ENCODE measurements at regions not wholly inside any gene's neighbourhood (a gene's known extent, or its start where the extent isn't known, plus 50 kb on each side); places are given as distances from the start of the nearest gene placed in this dataset.

DNA sequence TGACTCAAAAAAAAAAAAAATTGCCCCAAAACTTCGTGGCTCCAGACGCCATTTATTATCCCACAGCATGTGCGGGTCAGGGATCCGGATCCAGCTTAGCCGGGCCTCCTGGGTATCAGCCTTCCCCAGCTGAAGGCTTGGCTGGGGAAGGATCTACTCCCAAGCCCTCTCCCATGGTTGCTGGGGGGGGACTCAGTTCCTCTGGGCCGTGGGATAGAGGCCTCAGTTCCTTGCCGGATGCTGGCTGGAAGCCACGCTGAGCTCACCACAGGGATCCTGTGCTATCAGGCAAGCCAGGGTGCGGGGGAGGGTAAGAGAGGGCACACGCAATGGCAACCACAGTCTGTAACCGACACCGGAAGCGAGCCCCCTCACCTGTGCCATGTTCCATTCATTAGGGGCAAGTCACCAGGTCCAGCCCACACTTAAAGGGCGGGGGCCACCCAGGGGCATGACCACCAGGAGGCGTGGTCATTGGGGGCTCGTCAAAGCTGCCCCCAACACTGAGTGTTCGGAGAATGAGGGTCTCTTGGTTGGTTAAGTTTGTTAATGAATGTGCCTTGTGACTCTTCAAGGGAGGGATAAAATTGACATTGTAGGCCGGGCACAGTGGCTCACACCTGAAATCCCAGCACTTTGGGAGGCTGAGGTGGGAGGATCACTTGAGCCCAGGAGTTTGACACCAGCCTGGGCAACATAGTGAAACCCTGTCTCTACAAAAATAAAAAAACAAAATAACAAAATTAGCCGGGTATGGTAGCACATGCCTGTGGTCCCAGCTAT is 210.0 kb upstream of the GSE1 start:
- Histone ChIP-seq H3K4me1 (ENCODE audit: low read depth) (no peaks in the 10 kb centered on the region), H3K36me3 (no peaks in the 10 kb centered on the region), H3K27me3 (no peaks in the 10 kb centered on the region), H3K4me3 (no peak overlapping the region), H3K27ac (no peak overlapping the region), H3K9me3 (ENCODE audit: low read depth) (no peaks in the 10 kb centered on the region)
- peak in 1 of 2 donors; percentile 85 for DNase-seq (ENCODE audit: low read depth in 1 of 2, low spot score in 1 of 2)
- no peak for TF ChIP-seq CTCF (IDR thresholded peaks at IDR 0.05; ENCODE audit: low read depth, low read length)

DNA sequence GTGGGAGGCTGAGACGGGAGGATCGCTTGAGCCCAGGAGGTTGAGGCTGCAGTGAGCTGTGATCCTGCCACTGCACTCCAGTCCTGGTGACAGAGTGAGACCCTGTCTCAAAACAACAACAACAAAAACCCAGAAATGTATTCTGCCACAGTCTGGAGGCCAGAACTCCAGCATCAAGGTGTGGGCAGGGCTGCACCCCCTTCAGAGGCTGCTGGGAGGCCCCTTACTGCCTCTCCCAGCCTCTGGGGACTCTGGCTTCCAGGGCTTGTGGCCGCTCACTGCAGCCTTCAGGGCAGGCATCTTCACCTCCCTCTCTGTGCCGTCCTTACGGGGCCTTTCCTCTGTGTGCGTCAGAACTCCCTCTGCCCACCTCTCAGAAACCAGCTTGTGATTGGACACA is 209.4 kb upstream of the GSE1 start:
- no peak for DNase-seq (ENCODE audit: low read depth in 1 of 2, low spot score in 1 of 2)
- no peak overlapping the region for H3K27ac ChIP-seq
- H3K36me3 ChIP-seq: no peaks in the 10 kb centered on the region
- no peaks in the 10 kb centered on the region for H3K27me3 ChIP-seq
- no peak for TF ChIP-seq CTCF (IDR thresholded peaks at IDR 0.05; ENCODE audit: low read depth, low read length)
- H3K4me3 ChIP-seq: no peak overlapping the region
- no peaks in the 10 kb centered on the region for H3K9me3 ChIP-seq (ENCODE audit: low read depth)
- H3K4me1 ChIP-seq (ENCODE audit: low read depth): no peaks in the 10 kb centered on the region

- no peak for DNase-seq (ENCODE audit: low read depth in 1 of 2, low spot score in 1 of 2)
- Histone ChIP-seq H3K4me1 (ENCODE audit: low read depth) (no peaks in the 10 kb centered on the region), H3K27me3 (no peaks in the 10 kb centered on the region), H3K4me3 (no peak overlapping the region), H3K27ac (no peak overlapping the region), H3K9me3 (ENCODE audit: low read depth) (no peaks in the 10 kb centered on the region), H3K36me3 (no peaks in the 10 kb centered on the region)
- TF ChIP-seq CTCF (IDR thresholded peaks at IDR 0.05; ENCODE audit: low read depth, low read length): no peak
Measured at GRCh38 chr16:85412911-85413520, 200.1 kb upstream of the GSE1 start.

DNA sequence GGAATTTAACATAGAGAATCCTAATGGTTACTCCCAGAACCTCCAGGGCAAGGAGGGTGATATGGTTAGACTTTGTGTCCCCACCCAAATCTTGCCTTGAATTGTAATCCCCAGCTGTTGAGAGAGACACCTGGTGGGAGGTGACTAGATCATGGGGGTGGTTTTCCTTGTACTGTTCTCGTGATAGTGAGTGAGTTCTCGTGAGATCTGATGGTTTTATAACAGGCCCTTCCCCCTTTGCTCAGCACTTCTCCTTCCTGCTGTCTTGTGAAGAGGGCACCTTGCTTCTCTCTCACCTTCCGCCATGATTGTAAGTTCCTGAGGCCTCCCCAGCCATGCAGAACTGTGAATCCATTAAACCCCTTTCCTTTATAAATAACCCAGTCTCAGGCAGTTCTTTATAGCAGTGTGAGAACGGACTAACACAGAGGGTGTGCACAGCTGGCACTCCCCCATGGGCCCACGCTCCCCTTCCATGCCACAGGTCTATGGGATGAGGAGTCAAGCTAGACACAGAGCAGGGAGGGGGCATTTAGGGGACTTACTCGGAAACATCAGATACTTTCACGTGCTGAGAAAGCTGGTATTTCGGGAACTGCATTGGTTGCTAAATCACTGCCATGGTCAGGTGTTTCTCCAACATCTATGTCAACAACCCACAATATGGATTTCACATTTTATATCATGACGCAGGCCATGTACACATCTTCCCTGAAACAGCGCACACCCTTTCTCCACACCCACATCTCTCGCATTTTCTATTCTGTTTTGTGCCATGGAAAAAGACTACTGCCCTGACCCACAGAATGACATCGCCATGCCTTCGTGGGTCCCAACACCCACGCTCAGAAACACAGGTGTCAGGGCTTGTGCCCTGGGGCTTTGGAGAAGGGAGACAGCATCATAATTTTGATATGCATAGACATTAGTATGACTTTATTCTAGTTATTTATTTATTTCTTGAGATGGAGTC is 199.1 kb upstream of the GSE1 start:
- no peaks in the 10 kb centered on the region for H3K9me3 ChIP-seq (ENCODE audit: low read depth)
- no peak overlapping the region for H3K4me3 ChIP-seq
- no peaks in the 10 kb centered on the region for H3K4me1 ChIP-seq (ENCODE audit: low read depth)
- DNase-seq (ENCODE audit: low read depth in 1 of 2, low spot score in 1 of 2): no peak
- H3K36me3 ChIP-seq: no peaks in the 10 kb centered on the region
- H3K27ac ChIP-seq: no peak overlapping the region
- no peak for TF ChIP-seq CTCF (IDR thresholded peaks at IDR 0.05; ENCODE audit: low read depth, low read length)
- H3K27me3 ChIP-seq: no peaks in the 10 kb centered on the region

- Histone ChIP-seq H3K9me3 (ENCODE audit: low read depth) (no peaks in the 10 kb centered on the region), H3K4me1 (ENCODE audit: low read depth) (no peaks in the 10 kb centered on the region), H3K4me3 (no peak overlapping the region), H3K27me3 (no peaks in the 10 kb centered on the region), H3K36me3 (no peaks in the 10 kb centered on the region), H3K27ac (peak overlapping the region; percentile 78)
- no peak for DNase-seq (ENCODE audit: low read depth in 1 of 2, low spot score in 1 of 2)
- TF ChIP-seq CTCF (IDR thresholded peaks at IDR 0.05; ENCODE audit: low read depth, low read length): no peak
Measured at GRCh38 chr16:85415196-85416090, 197.7 kb upstream of the GSE1 start.
